DOHH2 (cell line): ENCODE measurements at regions not wholly inside any gene's neighbourhood (a gene's known extent, or its start where the extent isn't known, plus 50 kb on each side); places are given as distances from the start of the nearest gene placed in this dataset.

Source experiments
- H3F3A ChIP-seq: fragments of 200-600 bp; sonication (generic), shearing (Covaris generic); 2 replicates; pipeline ENCODE4 v1.6.0; 2016; ENCODE audit warnings: antibody characterized with exemption, mild to moderate bottlenecking; ENCODE audit not compliant: control insufficient read depth, insufficient read depth
- H3K27ac ChIP-seq: fragments of 200-600 bp; sonication (generic); 2 replicates; pipeline ENCODE4 v1.5.1; 2014; ENCODE audit warnings: low read depth, mild to moderate bottlenecking, low read length, moderate library complexity
- H3K27me3 ChIP-seq: fragments of 200-600 bp; sonication (generic); 2 replicates; pipeline ENCODE4 v1.6.1; 2014; ENCODE audit warnings: mild to moderate bottlenecking, low read length, mixed read lengths; ENCODE audit not compliant: control insufficient read depth
- H3K36me3 ChIP-seq: fragments of 200-600 bp; sonication (generic); 2 replicates; pipeline ENCODE4 v1.6.1; 2014; ENCODE audit warnings: mild to moderate bottlenecking, low read length, moderate library complexity, mixed read lengths; ENCODE audit not compliant: control insufficient read depth
- H3K4me1 ChIP-seq: fragments of 200-600 bp; sonication (generic); 2 replicates; pipeline ENCODE4 v1.6.1; 2014; ENCODE audit warnings: mild to moderate bottlenecking, low read length, mixed read lengths; ENCODE audit not compliant: control insufficient read depth
- H3K4me2 ChIP-seq: fragments of 200-600 bp; sonication (generic); 2 replicates; pipeline ENCODE4 v1.6.0; 2014; ENCODE audit warnings: mild to moderate bottlenecking, low read length, moderate library complexity
- H3K4me3 ChIP-seq: fragments of 200-600 bp; sonication (generic); 2 replicates; pipeline ENCODE4 v1.5.1; 2014; ENCODE audit warnings: mild to moderate bottlenecking, low read length, mixed read lengths
- H3K79me2 ChIP-seq: fragments of 200-600 bp; sonication (generic); 2 replicates; pipeline ENCODE4 v1.6.1; 2014; ENCODE audit warnings: mild to moderate bottlenecking, low read length, mixed read lengths; ENCODE audit not compliant: control insufficient read depth
- H3K9me2 ChIP-seq: fragments of 200-600 bp; sonication (generic); replicated peaks from 2 replicates; pipeline ENCODE4 v1.6.1; 2014; ENCODE audit warnings: mild to moderate bottlenecking, low read length, mixed read lengths; ENCODE audit not compliant: control insufficient read depth
- H3K9me3 ChIP-seq: fragments of 200-600 bp; sonication (generic); 2 replicates; pipeline ENCODE4 v1.6.1; 2014; ENCODE audit warnings: antibody characterized with exemption, low read length, mixed read lengths; ENCODE audit not compliant: control insufficient read depth, insufficient read depth
- H4K20me1 ChIP-seq: fragments of 200-600 bp; sonication (generic); 2 replicates; pipeline ENCODE4 v1.6.0; 2014; ENCODE audit warnings: low read depth, mild to moderate bottlenecking, antibody characterized with exemption, low read length, moderate library complexity; ENCODE audit not compliant: control insufficient read depth, insufficient read depth
- CTCF ChIP-seq: fragments of 200-600 bp; sonication (generic); IDR thresholded peaks from one replicate; pipeline ENCODE4 v1.5.1; 2014; ENCODE audit warnings: antibody characterized with exemption, mild to moderate bottlenecking, low read depth, low read length; ENCODE audit not compliant: poor library complexity, severe bottlenecking
- EZH2phosphoT487 ChIP-seq: fragments of 200-600 bp; sonication (generic); IDR thresholded peaks from 2 replicates; pipeline ENCODE4 v1.6.1; 2017; ENCODE audit warnings: borderline replicate concordance, mild to moderate bottlenecking, antibody characterized with exemption, low read length, moderate library complexity, mixed read lengths

- no peaks in the 10 kb centered on the region for H3K79me2 ChIP-seq
- H3K9me3 ChIP-seq = no peaks in the 10 kb centered on the region
- no peak overlapping the region for H3K4me2 ChIP-seq
- no peaks in the 10 kb centered on the region for H3K27me3 ChIP-seq
- H3F3A ChIP-seq = no peaks in the 10 kb centered on the region
- no peak overlapping the region for H3K4me3 ChIP-seq
- H4K20me1 ChIP-seq = no peaks in the 10 kb centered on the region
- H3K4me1 ChIP-seq = no peaks in the 10 kb centered on the region
- H3K36me3 ChIP-seq = no peaks in the 10 kb centered on the region
- no peak overlapping the region for H3K27ac ChIP-seq
- H3K9me2 ChIP-seq = no peaks in the 10 kb centered on the region
- no peak for TF ChIP-seq EZH2phosphoT487
- no peak for TF ChIP-seq CTCF
These were observed 67.6 kb downstream of the HTR1A start for GRCh38 chr5:63894690-63895089.

DNA sequence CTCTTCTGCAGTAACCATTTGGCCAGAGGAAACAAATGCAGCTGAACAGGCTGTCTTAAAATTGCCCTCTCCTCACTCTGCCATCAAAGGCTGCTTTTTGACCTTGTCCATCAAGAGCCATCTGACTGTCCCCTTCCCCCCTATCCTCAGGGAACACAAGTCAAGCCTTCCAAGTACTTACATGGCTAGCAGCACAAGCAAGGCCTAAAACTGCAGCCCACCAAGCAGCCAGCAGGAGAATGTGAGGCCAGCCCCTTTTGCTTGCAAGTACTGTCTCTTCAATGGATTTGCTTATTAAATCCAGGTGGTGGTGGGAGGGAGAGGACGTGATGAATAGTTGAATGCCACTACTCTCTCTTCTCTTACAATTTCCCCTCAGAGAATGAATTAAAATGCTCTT, 83.5 kb downstream of the HTR1A start:
- H3K36me3 ChIP-seq = no peaks in the 10 kb centered on the region
- no peak overlapping the region for H3K4me2 ChIP-seq
- TF ChIP-seq EZH2phosphoT487 (no peak), CTCF (no peak)
- H4K20me1 ChIP-seq = no peaks in the 10 kb centered on the region
- H3K4me1 ChIP-seq = no peaks in the 10 kb centered on the region
- H3K4me3 ChIP-seq = no peak overlapping the region
- H3F3A ChIP-seq = no peaks in the 10 kb centered on the region
- H3K9me3 ChIP-seq = no peaks in the 10 kb centered on the region
- no peaks in the 10 kb centered on the region; the same call in 1 of the 2 replicates for H3K9me2 ChIP-seq
- H3K79me2 ChIP-seq = no peaks in the 10 kb centered on the region
- H3K27ac ChIP-seq = no peak overlapping the region
- no peaks in the 10 kb centered on the region for H3K27me3 ChIP-seq

DNA sequence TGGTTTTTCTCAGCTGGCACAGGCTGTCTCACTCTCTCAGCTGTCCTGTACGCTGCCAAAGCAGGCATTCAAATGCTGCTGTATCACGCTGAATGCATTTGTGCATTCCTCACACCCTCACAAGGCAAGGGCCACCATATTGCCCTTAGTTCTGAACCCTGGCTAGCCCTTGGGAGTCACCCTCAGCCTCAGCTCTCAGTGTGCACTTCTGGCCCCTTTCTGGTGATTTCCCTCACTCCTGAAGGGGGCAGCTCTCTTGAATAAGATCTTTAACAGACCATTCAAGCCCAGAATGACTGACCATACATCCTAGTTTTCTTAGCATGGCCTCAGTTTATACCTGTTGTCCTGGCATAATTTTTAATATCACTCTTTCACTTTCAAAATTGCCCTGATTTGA, 84.3 kb downstream of the HTR1A start:
- Histone ChIP-seq H3F3A (no peaks in the 10 kb centered on the region), H3K27ac (no peak overlapping the region), H3K9me2 (no peaks in the 10 kb centered on the region; the same call in 1 of the 2 replicates), H3K9me3 (no peaks in the 10 kb centered on the region), H3K4me2 (no peak overlapping the region), H3K4me3 (no peak overlapping the region), H3K79me2 (no peaks in the 10 kb centered on the region), H4K20me1 (no peaks in the 10 kb centered on the region), H3K27me3 (no peaks in the 10 kb centered on the region), H3K36me3 (no peaks in the 10 kb centered on the region), H3K4me1 (no peaks in the 10 kb centered on the region)
- TF ChIP-seq CTCF (no peak), EZH2phosphoT487 (no peak)

GRCh38 chr5:63860379-63860778, 101.9 kb downstream of the HTR1A start:
- H4K20me1 ChIP-seq = no peaks in the 10 kb centered on the region
- TF ChIP-seq EZH2phosphoT487 = no peak
- no peak for TF ChIP-seq CTCF
- no peaks in the 10 kb centered on the region for H3K36me3 ChIP-seq
- H3K79me2 ChIP-seq = no peaks in the 10 kb centered on the region
- no peak overlapping the region for H3K4me2 ChIP-seq
- H3K4me1 ChIP-seq = no peaks in the 10 kb centered on the region
- H3K27ac ChIP-seq = no peak overlapping the region
- no peak overlapping the region for H3K4me3 ChIP-seq
- no peaks in the 10 kb centered on the region for H3K9me2 ChIP-seq
- no peaks in the 10 kb centered on the region for H3K27me3 ChIP-seq
- no peaks in the 10 kb centered on the region for H3F3A ChIP-seq
- no peaks in the 10 kb centered on the region for H3K9me3 ChIP-seq
